ENCODE measurements at regions not wholly inside any gene's neighbourhood (a gene's known extent, or its start where the extent isn't known, plus 50 kb on each side); places are given as distances from the start of the nearest gene placed in this dataset.

- DNase-seq: no peak
- H3K4me1 ChIP-seq (ENCODE audit: control insufficient read depth in 5 of 5, insufficient read depth in 5 of 5, low read length in 5 of 5): no peaks in the 10 kb centered on the region
- no peaks in the 10 kb centered on the region for H3K27me3 ChIP-seq (ENCODE audit: control insufficient read depth in 3 of 3, insufficient read depth in 3 of 3, low read length in 2 of 3)
- no peak overlapping the region for H3K4me3 ChIP-seq
- WGBS, 2 donors: 73 to 76% methylated on average over 10 to 14 of the region's 14 CpGs
- TF ChIP-seq, protein P1, sequence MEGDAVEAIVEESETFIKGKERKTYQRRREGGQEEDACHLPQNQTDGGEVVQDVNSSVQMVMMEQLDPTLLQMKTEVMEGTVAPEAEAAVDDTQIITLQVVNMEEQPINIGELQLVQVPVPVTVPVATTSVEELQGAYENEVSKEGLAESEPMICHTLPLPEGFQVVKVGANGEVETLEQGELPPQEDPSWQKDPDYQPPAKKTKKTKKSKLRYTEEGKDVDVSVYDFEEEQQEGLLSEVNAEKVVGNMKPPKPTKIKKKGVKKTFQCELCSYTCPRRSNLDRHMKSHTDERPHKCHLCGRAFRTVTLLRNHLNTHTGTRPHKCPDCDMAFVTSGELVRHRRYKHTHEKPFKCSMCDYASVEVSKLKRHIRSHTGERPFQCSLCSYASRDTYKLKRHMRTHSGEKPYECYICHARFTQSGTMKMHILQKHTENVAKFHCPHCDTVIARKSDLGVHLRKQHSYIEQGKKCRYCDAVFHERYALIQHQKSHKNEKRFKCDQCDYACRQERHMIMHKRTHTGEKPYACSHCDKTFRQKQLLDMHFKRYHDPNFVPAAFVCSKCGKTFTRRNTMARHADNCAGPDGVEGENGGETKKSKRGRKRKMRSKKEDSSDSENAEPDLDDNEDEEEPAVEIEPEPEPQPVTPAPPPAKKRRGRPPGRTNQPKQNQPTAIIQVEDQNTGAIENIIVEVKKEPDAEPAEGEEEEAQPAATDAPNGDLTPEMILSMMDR (IDR thresholded peaks at IDR 0.05; ENCODE audit: control extremely low read depth, extremely low read depth): no peak
- H3K36me3 ChIP-seq (ENCODE audit: control insufficient read depth in 4 of 4, insufficient read depth in 4 of 4, low read length in 4 of 4): no peaks in the 10 kb centered on the region
- H3K27ac ChIP-seq (ENCODE audit: low read depth in 1 of 2, low read length in 1 of 2): no peak overlapping the region
- ATAC-seq (ENCODE audit: insufficient read depth, low FRiP score): no peak
- peaks cover 0 to 9% (median 0%) of the 10 kb centered on the region in 4 donors for H3K9me3 ChIP-seq (ENCODE audit: control insufficient read depth in 4 of 4, insufficient read depth in 3 of 4, low read length in 3 of 4)
- H3K9ac ChIP-seq (ENCODE audit: insufficient read depth in 1 of 2, low read length in 2 of 2): no peak overlapping the region
Measured at GRCh38 chr22:27407369-27407985, 394.1 kb downstream of the MN1 start.

- no peak overlapping the region for H3K4me3 ChIP-seq
- ATAC-seq (ENCODE audit: insufficient read depth, low FRiP score): no peak
- WGBS, 2 donors: 60 to 71% methylated on average over 2 of the region's 2 CpGs
- TF ChIP-seq, protein P1 (IDR thresholded peaks at IDR 0.05; ENCODE audit: control extremely low read depth, extremely low read depth): no peak
- H3K27me3 ChIP-seq (ENCODE audit: control insufficient read depth in 3 of 3, insufficient read depth in 3 of 3, low read length in 2 of 3): no peaks in the 10 kb centered on the region
- no peaks in the 10 kb centered on the region for H3K4me1 ChIP-seq (ENCODE audit: control insufficient read depth in 5 of 5, insufficient read depth in 5 of 5, low read length in 5 of 5)
- no peaks in the 10 kb centered on the region for H3K36me3 ChIP-seq (ENCODE audit: control insufficient read depth in 4 of 4, insufficient read depth in 4 of 4, low read length in 4 of 4)
- H3K9me3 ChIP-seq (ENCODE audit: control insufficient read depth in 4 of 4, insufficient read depth in 3 of 4, low read length in 3 of 4): peaks cover 0 to 7% (median 0%) of the 10 kb centered on the region in 4 donors
- H3K27ac ChIP-seq (ENCODE audit: low read depth in 1 of 2, low read length in 1 of 2): no peak overlapping the region
- H3K9ac ChIP-seq (ENCODE audit: insufficient read depth in 1 of 2, low read length in 2 of 2): no peak overlapping the region
- DNase-seq: no peak
Measured at GRCh38 chr22:27408068-27408467, 393.5 kb downstream of the MN1 start.

DNA sequence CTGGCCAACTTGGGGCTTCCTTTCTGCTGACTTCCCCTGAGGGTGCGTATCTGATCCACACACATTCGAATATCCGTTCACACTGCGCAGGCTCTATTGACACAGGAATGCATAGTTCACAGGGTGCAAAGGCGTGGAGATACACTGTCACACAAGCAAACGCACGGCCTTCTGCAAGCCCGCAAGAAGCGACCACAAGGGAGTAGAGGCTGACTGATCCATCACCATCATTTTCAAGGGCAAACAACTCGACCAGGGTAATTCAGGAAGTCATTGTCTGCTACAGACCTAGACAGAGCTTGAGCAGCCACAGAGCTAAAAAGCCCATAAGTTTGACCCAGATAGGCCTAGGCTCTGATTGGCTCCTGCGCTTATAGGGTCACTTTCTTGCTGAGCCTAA lies 392.3 kb downstream of the MN1 start:
- WGBS, 2 donors: 79 to 82% methylated on average over 11 of the region's 11 CpGs
- no peak for ATAC-seq (ENCODE audit: insufficient read depth, low FRiP score)

More for the DNA sequence above, 392.3 kb downstream of the MN1 start:
- Histone ChIP-seq H3K9ac (ENCODE audit: insufficient read depth in 1 of 2, low read length in 2 of 2) (no peak overlapping the region), H3K36me3 (ENCODE audit: control insufficient read depth in 4 of 4, insufficient read depth in 4 of 4, low read length in 4 of 4) (no peaks in the 10 kb centered on the region), H3K4me1 (ENCODE audit: control insufficient read depth in 5 of 5, insufficient read depth in 5 of 5, low read length in 5 of 5) (no peaks in the 10 kb centered on the region), H3K9me3 (ENCODE audit: control insufficient read depth in 4 of 4, insufficient read depth in 3 of 4, low read length in 3 of 4) (peaks cover 0 to 6% (median 0%) of the 10 kb centered on the region in 4 donors), H3K27ac (ENCODE audit: low read depth in 1 of 2, low read length in 1 of 2) (no peak overlapping the region), H3K4me3 (no peak overlapping the region), H3K27me3 (ENCODE audit: control insufficient read depth in 3 of 3, insufficient read depth in 3 of 3, low read length in 2 of 3) (no peaks in the 10 kb centered on the region)
- TF ChIP-seq, protein P1 (IDR thresholded peaks at IDR 0.05; ENCODE audit: control extremely low read depth, extremely low read depth): no peak
- DNase-seq: no peak

Measured in lung (tissue), 11 donors.